ENCODE measurements at regions not wholly inside any gene's neighbourhood (a gene's known extent, or its start where the extent isn't known, plus 50 kb on each side); places are given as distances from the start of the nearest gene placed in this dataset.

- Histone ChIP-seq H3K36me3 (no peaks in the 10 kb centered on the region), H3K4me3 (no peak overlapping the region), H3K4me1 (no peaks in the 10 kb centered on the region), H3K27me3 (replicated peaks in 1 of 7) (no peaks in the 10 kb centered on the region), H3K27ac (no peak overlapping the region), H3K9me3 (peaks cover 0 to 7% (median 0%) of the 10 kb centered on the region in 8 donors)
- intact Hi-C loops (cut with DNase I; ENCODE audit: low total_unique reads), result no loop called here
- TF ChIP-seq POLR2A (IDR thresholded peaks at IDR 0.05) (no peak), POLR2AphosphoS5 (IDR thresholded peaks at IDR 0.05) (no peak)
- TF ChIP-seq, protein P1, sequence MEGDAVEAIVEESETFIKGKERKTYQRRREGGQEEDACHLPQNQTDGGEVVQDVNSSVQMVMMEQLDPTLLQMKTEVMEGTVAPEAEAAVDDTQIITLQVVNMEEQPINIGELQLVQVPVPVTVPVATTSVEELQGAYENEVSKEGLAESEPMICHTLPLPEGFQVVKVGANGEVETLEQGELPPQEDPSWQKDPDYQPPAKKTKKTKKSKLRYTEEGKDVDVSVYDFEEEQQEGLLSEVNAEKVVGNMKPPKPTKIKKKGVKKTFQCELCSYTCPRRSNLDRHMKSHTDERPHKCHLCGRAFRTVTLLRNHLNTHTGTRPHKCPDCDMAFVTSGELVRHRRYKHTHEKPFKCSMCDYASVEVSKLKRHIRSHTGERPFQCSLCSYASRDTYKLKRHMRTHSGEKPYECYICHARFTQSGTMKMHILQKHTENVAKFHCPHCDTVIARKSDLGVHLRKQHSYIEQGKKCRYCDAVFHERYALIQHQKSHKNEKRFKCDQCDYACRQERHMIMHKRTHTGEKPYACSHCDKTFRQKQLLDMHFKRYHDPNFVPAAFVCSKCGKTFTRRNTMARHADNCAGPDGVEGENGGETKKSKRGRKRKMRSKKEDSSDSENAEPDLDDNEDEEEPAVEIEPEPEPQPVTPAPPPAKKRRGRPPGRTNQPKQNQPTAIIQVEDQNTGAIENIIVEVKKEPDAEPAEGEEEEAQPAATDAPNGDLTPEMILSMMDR (IDR thresholded peaks at IDR 0.05 in 8 of 11, conservative IDR thresholded peaks at IDR 0.05 in 3 of 11), result no peak
- WGBS, 5 donors, result 73 to 91% (median 76%) methylated on average over 1 of the region's 1 CpG
- DNase-seq, result no peak
Measured at GRCh38 chr6:12423832-12424231, 133.7 kb downstream of the EDN1 start.

- H3K4me1 ChIP-seq, result no peaks in the 10 kb centered on the region
- H3K36me3 ChIP-seq, result no peaks in the 10 kb centered on the region
- no peaks in the 10 kb centered on the region for H3K9me3 ChIP-seq
- 93 to 99% (median 93%) methylated on average over 4 of the region's 4 CpGs for WGBS, 5 donors
- no peak for TF ChIP-seq POLR2AphosphoS5 (IDR thresholded peaks at IDR 0.05)
- TF ChIP-seq, protein P1 (IDR thresholded peaks at IDR 0.05 in 8 of 11, conservative IDR thresholded peaks at IDR 0.05 in 3 of 11), result no peak
- TF ChIP-seq POLR2A (IDR thresholded peaks at IDR 0.05), result no peak
- H3K4me3 ChIP-seq, result no peak overlapping the region
- DNase-seq, result no peak
- no peaks in the 10 kb centered on the region for H3K27me3 ChIP-seq (replicated peaks in 1 of 7)
- H3K27ac ChIP-seq, result no peak overlapping the region
- intact Hi-C loops (cut with DNase I; ENCODE audit: low total_unique reads), result no loop called here
Measured at GRCh38 chr6:12426121-12426520, 136.0 kb downstream of the EDN1 start.

DNA sequence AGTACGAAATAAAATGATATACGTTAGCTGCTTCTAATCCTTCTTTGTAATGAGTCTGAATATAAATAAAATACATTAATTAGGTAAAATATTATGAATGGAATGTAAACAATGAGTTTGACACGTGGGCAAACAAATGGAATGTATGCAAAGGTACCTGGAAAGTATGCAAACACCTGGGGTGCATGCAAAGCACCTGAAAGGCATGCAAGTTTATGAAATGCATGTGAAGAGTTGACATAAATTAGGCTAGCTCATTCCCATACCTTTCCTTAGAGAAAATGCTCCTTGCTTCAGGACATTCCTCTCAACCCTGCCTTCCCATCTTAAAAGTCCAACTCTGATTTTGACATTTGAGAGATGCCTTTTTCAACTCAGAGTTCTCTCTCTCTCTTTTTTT is 140.9 kb downstream of the EDN1 start:
- peaks cover 0 to 7% (median under 1%) of the 10 kb centered on the region in 6 donors for H3K4me1 ChIP-seq
- TF ChIP-seq POLR2AphosphoS5 (IDR thresholded peaks at IDR 0.05) (no peak), POLR2A (IDR thresholded peaks at IDR 0.05) (no peak)
- TF ChIP-seq, protein P1 (IDR thresholded peaks at IDR 0.05 in 8 of 11, conservative IDR thresholded peaks at IDR 0.05 in 3 of 11), result no peak
- H3K9me3 ChIP-seq, result peaks cover 0 to 24% (median 17%) of the 10 kb centered on the region in 8 donors
- H3K27ac ChIP-seq, result no peak overlapping the region
- intact Hi-C loops (cut with DNase I; ENCODE audit: low total_unique reads), result no loop called here
- 45 to 53% (median 50%) methylated on average over 3 of the region's 3 CpGs for WGBS, 5 donors
- H3K4me3 ChIP-seq, result no peak overlapping the region
- no peaks in the 10 kb centered on the region for H3K27me3 ChIP-seq (replicated peaks in 1 of 7)
- H3K36me3 ChIP-seq, result no peaks in the 10 kb centered on the region
- DNase-seq, result no peak

DNA sequence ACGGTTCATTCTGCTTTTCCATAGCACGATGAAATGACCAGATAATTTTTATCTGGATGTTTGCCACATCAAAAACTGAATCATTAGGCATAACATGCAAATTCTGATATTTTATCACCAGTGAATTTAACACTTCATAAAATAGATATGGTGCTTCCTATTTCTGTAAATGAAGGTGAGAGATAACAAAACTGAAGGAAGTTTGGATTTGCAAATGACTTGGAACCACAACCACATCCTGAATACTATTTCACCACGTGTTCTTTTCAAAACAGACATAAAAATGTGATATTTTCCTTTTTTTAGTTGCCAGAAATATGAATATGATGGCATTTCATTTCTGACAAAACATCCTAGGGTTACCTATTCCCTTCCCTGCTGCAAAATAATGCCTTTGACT is 146.1 kb downstream of the EDN1 start:
- Histone ChIP-seq H3K9me3 (peaks cover 0 to 26% (median 17%) of the 10 kb centered on the region in 8 donors), H3K4me1 (peaks cover 0 to 15% (median 3%) of the 10 kb centered on the region in 6 donors), H3K4me3 (no peak overlapping the region), H3K27me3 (replicated peaks in 1 of 7) (no peaks in the 10 kb centered on the region), H3K36me3 (no peaks in the 10 kb centered on the region), H3K27ac (no peak overlapping the region)
- WGBS, 5 donors, result 5 to 11% (median 11%) methylated on average over 3 of the region's 3 CpGs
- DNase-seq, result no peak
- TF ChIP-seq POLR2AphosphoS5 (IDR thresholded peaks at IDR 0.05), result no peak
- TF ChIP-seq POLR2A (IDR thresholded peaks at IDR 0.05), result no peak
- TF ChIP-seq, protein P1 (IDR thresholded peaks at IDR 0.05 in 8 of 11, conservative IDR thresholded peaks at IDR 0.05 in 3 of 11), result no peak
- intact Hi-C loops (cut with DNase I; ENCODE audit: low total_unique reads), result no loop called here

All from spleen (tissue), 11 donors.